ENCODE measurements at regions not wholly inside any gene's neighbourhood (a gene's known extent, or its start where the extent isn't known, plus 50 kb on each side); places are given as distances from the start of the nearest gene placed in this dataset.

- 0 out of 2 replicates have a peak, but pooled peaks cover 3% of the 10 kb centered on the region for H3K4me1 ChIP-seq
- ChIA-PET CTCF (no interaction called here), POLR2A (no interaction called here)
- intact Hi-C loops (cut with micrococcal nuclease; ENCODE audit: unreplicated experiment), result no loop called here
- H3K27ac Mint-ChIP-seq (ENCODE audit: unreplicated experiment), result no peak overlapping the region
- H3K27me3 Mint-ChIP-seq (ENCODE audit: insufficient read depth, unreplicated experiment), result no peaks in the 10 kb centered on the region
- no peaks in the 10 kb centered on the region for H3K4me1 Mint-ChIP-seq (ENCODE audit: low read depth, unreplicated experiment)
- TF ChIP-seq CTCF (IDR thresholded peaks at IDR 0.05; ENCODE audit: insufficient read depth in 1 of 2, low read depth in 1 of 2, low read length in 1 of 2, severe bottlenecking in 1 of 2, unreplicated experiment in 1 of 2), result no peak
- H3K36me3 ChIP-seq (ENCODE audit: control insufficient read depth, insufficient read depth, low read length), result no peaks in the 10 kb centered on the region
- DNase-seq, result no peak
- peaks cover 15% of the 10 kb centered on the region for H3K9me3 ChIP-seq
- no peak overlapping the region for H3K4me3 Mint-ChIP-seq (ENCODE audit: unreplicated experiment)
- H3K9me3 Mint-ChIP-seq (ENCODE audit: unreplicated experiment), result peaks cover 45% of the 10 kb centered on the region
- no peak overlapping the region for H3K4me3 ChIP-seq (ENCODE audit: low read depth, low read length)
- no peaks in the 10 kb centered on the region for H3K27me3 ChIP-seq (replicated peaks; ENCODE audit: control insufficient read depth, insufficient read depth, low read length)
- no peaks in the 10 kb centered on the region for H3K36me3 Mint-ChIP-seq (ENCODE audit: insufficient read depth, unreplicated experiment)
- BruUV-seq (replicated peaks), result no TSS peak
These were observed 90.8 kb upstream of the DLX2 start for GRCh38 chr2:172193331-172194089.

GRCh38 chr2:172195836-172196376 is 93.2 kb upstream of the DLX2 start:
- Histone ChIP-seq H3K4me3 (ENCODE audit: low read depth, low read length) (no peak overlapping the region), H3K9me3 (peaks cover 28% of the 10 kb centered on the region), H3K4me1 (0 out of 2 replicates have a peak, but pooled peaks cover 3% of the 10 kb centered on the region), H3K27me3 (replicated peaks; ENCODE audit: control insufficient read depth, insufficient read depth, low read length) (no peaks in the 10 kb centered on the region), H3K36me3 (ENCODE audit: control insufficient read depth, insufficient read depth, low read length) (no peaks in the 10 kb centered on the region)
- Mint-ChIP-seq H3K9me3 (ENCODE audit: unreplicated experiment) (peaks cover 55% of the 10 kb centered on the region), H3K36me3 (ENCODE audit: insufficient read depth, unreplicated experiment) (no peaks in the 10 kb centered on the region), H3K27ac (ENCODE audit: unreplicated experiment) (no peak overlapping the region), H3K4me1 (ENCODE audit: low read depth, unreplicated experiment) (no peaks in the 10 kb centered on the region), H3K27me3 (ENCODE audit: insufficient read depth, unreplicated experiment) (no peaks in the 10 kb centered on the region), H3K4me3 (ENCODE audit: unreplicated experiment) (no peak overlapping the region)
- no peak for TF ChIP-seq CTCF (IDR thresholded peaks at IDR 0.05; ENCODE audit: insufficient read depth in 1 of 2, low read depth in 1 of 2, low read length in 1 of 2, severe bottlenecking in 1 of 2, unreplicated experiment in 1 of 2)
- no TSS peak for BruUV-seq (replicated peaks)
- DNase-seq, result no peak
- POLR2A ChIA-PET, result no interaction called here
- intact Hi-C loops (cut with micrococcal nuclease; ENCODE audit: unreplicated experiment), result no loop called here
- CTCF ChIA-PET, result no interaction called here

- Histone ChIP-seq H3K27me3 (replicated peaks; ENCODE audit: control insufficient read depth, insufficient read depth, low read length) (no peaks in the 10 kb centered on the region), H3K4me3 (ENCODE audit: low read depth, low read length) (no peak overlapping the region), H3K36me3 (ENCODE audit: control insufficient read depth, insufficient read depth, low read length) (no peaks in the 10 kb centered on the region), H3K4me1 (0 out of 2 replicates have a peak, but pooled peaks cover 3% of the 10 kb centered on the region), H3K9me3 (peaks cover 30% of the 10 kb centered on the region)
- ChIA-PET POLR2A (no interaction called here), CTCF (no interaction called here)
- Mint-ChIP-seq H3K27me3 (ENCODE audit: insufficient read depth, unreplicated experiment) (no peaks in the 10 kb centered on the region), H3K27ac (ENCODE audit: unreplicated experiment) (no peak overlapping the region), H3K4me1 (ENCODE audit: low read depth, unreplicated experiment) (no peaks in the 10 kb centered on the region), H3K4me3 (ENCODE audit: unreplicated experiment) (no peak overlapping the region), H3K9me3 (ENCODE audit: unreplicated experiment) (peaks cover 55% of the 10 kb centered on the region), H3K36me3 (ENCODE audit: insufficient read depth, unreplicated experiment) (no peaks in the 10 kb centered on the region)
- DNase-seq, result peak; percentile 14 to 46
- no TSS peak for BruUV-seq (replicated peaks)
- no peak for TF ChIP-seq CTCF (IDR thresholded peaks at IDR 0.05; ENCODE audit: insufficient read depth in 1 of 2, low read depth in 1 of 2, low read length in 1 of 2, severe bottlenecking in 1 of 2, unreplicated experiment in 1 of 2)
- intact Hi-C loops (cut with micrococcal nuclease; ENCODE audit: unreplicated experiment), result no loop called here
These were observed 94.2 kb upstream of the DLX2 start for GRCh38 chr2:172196768-172197431.
